Heart left ventricle (tissue), 16 donors: ENCODE measurements at regions not wholly inside any gene's neighbourhood (a gene's known extent, or its start where the extent isn't known, plus 50 kb on each side); places are given as distances from the start of the nearest gene placed in this dataset.

Source experiments
- ATAC-seq, 4 donors: fragments of 200-7000 bp; cut with Tn5 transposase; one replicate each; pipeline ENCODE4 v1.9.1; 2020 to 2022; ENCODE audit warnings: moderate library complexity in 4 of 4, mild to moderate bottlenecking in 3 of 4, moderate number of reproducible peaks in 1 of 4
- DNase-seq, 5 donors: peaks; one replicate each; pipeline ENCODE4 v3.0.0-alpha.2; 2020
- H3K27ac ChIP-seq, 12 donors: fragments of 200-600 bp; sonication (generic) in 4 of 12; one replicate each; pipeline versions ENCODE4 v1.5.0 to v1.8.0; 2016 to 2022; ENCODE audit warnings: mild to moderate bottlenecking in 2 of 12
- H3K27me3 ChIP-seq, 9 donors: fragments of 200-600 bp; sonication (generic) in 2 of 9; one replicate each; pipeline versions ENCODE4 v1.5.1 to v1.8.0; 2016 to 2022; ENCODE audit warnings: mild to moderate bottlenecking in 3 of 9
- H3K36me3 ChIP-seq, 9 donors: fragments of 200-600 bp; sonication (generic) in 2 of 9; one replicate each; pipeline versions ENCODE4 v1.5.0 to v1.8.0; 2018 to 2022; ENCODE audit warnings: mild to moderate bottlenecking in 2 of 9
- H3K4me1 ChIP-seq, 12 donors: fragments of 200-600 bp; sonication (generic) in 4 of 12; one replicate each; pipeline versions ENCODE4 v1.5.0 to v1.8.0; 2016 to 2022; ENCODE audit warnings: mild to moderate bottlenecking in 3 of 12
- H3K4me3 ChIP-seq, 12 donors: fragments of 200-600 bp; sonication (generic) in 4 of 12; one replicate each; pipeline versions ENCODE4 v1.5.0 to v1.8.0; 2017 to 2022; ENCODE audit warnings: mild to moderate bottlenecking in 9 of 12, moderate library complexity in 4 of 12
- H3K9me3 ChIP-seq, 12 donors: fragments of 200-600 bp; sonication (generic) in 4 of 12; one replicate each; pipeline versions ENCODE4 v1.5.0 to v1.8.0; 2016 to 2022; ENCODE audit warnings: mild to moderate bottlenecking in 1 of 12
- CTCF ChIP-seq, 12 donors: fragments of 200-600 bp; sonication (generic) in 4 of 12; IDR thresholded peaks; one replicate each; pipeline versions ENCODE4 v1.5.0 to v1.8.0; 2018 to 2022; ENCODE audit warnings: antibody characterized with exemption in 12 of 12, mild to moderate bottlenecking in 5 of 12
- POLR2A ChIP-seq, 2 donors: fragments of 450-650 bp; IDR thresholded peaks; one replicate each; pipeline ENCODE4 v1.6.1; 2017; ENCODE audit warnings: antibody characterized with exemption in 2 of 2, mild to moderate bottlenecking in 2 of 2, moderate library complexity in 2 of 2
- WGBS, 4 donors: extraction: QIAGEN DNeasy Blood & Tissue Kit in 2 of 4; methylation state at CpG; one replicate each; pipeline versions ENCODE4 v1.1.5 to v1.1.7; 2013 to 2018; 5-methylcytosine and 5-hydroxymethylcytosine counted together
- intact Hi-C, 10 donors: fragments of 100-400 bp; cut with DNase I; formaldehyde crosslinking; loops; one replicate each; pipeline versions ENCODE4 v1.11.1 to v1.14.2; 2022
- donor health status: ischemic (EF 13 %, LVEDD 7.1; RV severe dilation, severe dysfunction).
- donor health status: healthy with polysubstance abuse.
- donor health status: DM: no; HTN: yes; CAD: no.
- donor health status: DM: no; HTN: no; CAD: no.
- donor health status: ischemic (EF 25% LVEDD 6.9; RV normal size, moderate dysfunction).
- donor health status: ischemic (EF 25% LVEDD 5.7; RV mildly dilated, moderate dysfunction).
- donor health status: healthy.
- donor health status: DM: yes; HTN: yes; CAD: no.
- donor health status: ischemic (EF 35%, LVEDD 5.7; RV mildly dilated, moderate dysfunction).
- donor health status: nonischemic (EF 11% LVEDD 7.7; RV severe dilation, severe dysfunction).
- donor health status: DM: yes; HTN: yes; CAD: no.
- donor health status: PGD.
- donor health status: ischemic (EF 29% LVEDD 5.4; RV normal size, mild dysfunction).
- donor health status: nonischemic (EF 23%, LVEDD 6.1; RV moderate dilation, normal function).

- Histone ChIP-seq H3K27ac (no peak overlapping the region), H3K27me3 (no peaks in the 10 kb centered on the region), H3K4me3 (no peak overlapping the region), H3K36me3 (no peaks in the 10 kb centered on the region), H3K4me1 (no peaks in the 10 kb centered on the region), H3K9me3 (peaks cover 0 to 16% (median 0%) of the 10 kb centered on the region in 12 donors)
- ATAC-seq (no peak), DNase-seq (no peak)
- TF ChIP-seq POLR2A (IDR thresholded peaks at IDR 0.05) (no peak), CTCF (IDR thresholded peaks at IDR 0.05) (no peak)
- intact Hi-C loops = no loop called here
Observed at GRCh38 chr3:1531981-1532380, 439.2 kb downstream of the CNTN6 start.

- Histone ChIP-seq H3K36me3 (no peaks in the 10 kb centered on the region), H3K4me3 (no peak overlapping the region), H3K4me1 (no peaks in the 10 kb centered on the region), H3K27ac (no peak overlapping the region), H3K9me3 (peaks cover 0 to 23% (median 0%) of the 10 kb centered on the region in 12 donors), H3K27me3 (no peaks in the 10 kb centered on the region)
- no peak for DNase-seq
- intact Hi-C loops = no loop called here
- 91 to 96% (median 93%) methylated on average over 4 of the region's 4 CpGs for WGBS, 4 donors
- no peak for TF ChIP-seq POLR2A (IDR thresholded peaks at IDR 0.05)
- no peak for TF ChIP-seq CTCF (IDR thresholded peaks at IDR 0.05)
- no peak for ATAC-seq
Observed at GRCh38 chr3:1532935-1533606, 440.2 kb downstream of the CNTN6 start.

GRCh38 chr3:1533763-1534162, 440.9 kb downstream of the CNTN6 start:
- Histone ChIP-seq H3K27ac (no peak overlapping the region), H3K4me3 (no peak overlapping the region), H3K36me3 (no peaks in the 10 kb centered on the region), H3K4me1 (no peaks in the 10 kb centered on the region), H3K27me3 (no peaks in the 10 kb centered on the region), H3K9me3 (peaks cover 0 to 23% (median 0%) of the 10 kb centered on the region in 12 donors)
- ATAC-seq (no peak), DNase-seq (no peak)
- TF ChIP-seq POLR2A (IDR thresholded peaks at IDR 0.05) (no peak), CTCF (IDR thresholded peaks at IDR 0.05) (no peak)
- WGBS, 4 donors = 69 to 76% (median 72%) methylated on average over 2 of the region's 2 CpGs
- intact Hi-C loops = no loop called here

DNA sequence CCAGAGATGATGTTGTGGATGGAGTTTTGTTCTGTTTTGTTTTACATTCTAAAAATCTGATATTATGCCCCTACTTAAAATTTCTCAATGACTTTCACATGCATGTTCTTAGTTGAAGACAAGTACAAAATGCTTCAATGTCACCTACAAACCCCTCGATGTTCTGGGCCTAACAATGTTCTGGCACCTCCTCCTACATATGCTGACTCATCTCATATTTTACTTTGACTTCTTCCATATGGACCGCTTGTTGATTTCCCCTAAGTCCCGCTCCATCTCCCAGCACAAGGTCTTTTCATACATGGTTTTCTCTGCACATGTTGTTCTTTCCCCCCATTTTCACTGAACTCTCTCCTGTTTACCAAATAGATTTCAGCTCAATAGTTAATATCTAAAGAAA, 441.4 kb downstream of the CNTN6 start:
- intact Hi-C loops = no loop called here
- ATAC-seq = no peak

More for the DNA sequence above, 441.4 kb downstream of the CNTN6 start:
- Histone ChIP-seq H3K27me3 (no peaks in the 10 kb centered on the region), H3K36me3 (no peaks in the 10 kb centered on the region), H3K27ac (no peak overlapping the region), H3K4me3 (no peak overlapping the region), H3K4me1 (no peaks in the 10 kb centered on the region), H3K9me3 (peaks cover 0 to 23% (median 0%) of the 10 kb centered on the region in 12 donors)
- no peak for TF ChIP-seq CTCF (IDR thresholded peaks at IDR 0.05)
- no peak for TF ChIP-seq POLR2A (IDR thresholded peaks at IDR 0.05)
- no peak for DNase-seq
- 68 to 80% (median 77%) methylated on average over 3 of the region's 3 CpGs for WGBS, 4 donors
